Astrocyte (in vitro differentiated cells and primary cell): ENCODE measurements at regions not wholly inside any gene's neighbourhood (a gene's known extent, or its start where the extent isn't known, plus 50 kb on each side); places are given as distances from the start of the nearest gene placed in this dataset. TPM values are rescaled to one million over a fixed set of nuclear protein-coding genes. Genes with fewer than 3 reads are reported as not detected.
A peak's percentile ranks its signal among the peaks of the same experiment; 100 is the strongest.

Experiments
- DNase-seq: peaks from one replicate; pipeline ENCODE4 v3.0.0-alpha.2; 2010; ENCODE audit warnings: low read depth
- FAIRE-seq: peaks from 2 replicates; lab custom pipeline; 2011; peaks lifted over from hg19 to GRCh38; lab: Jason Lieb, UNC
- H2AFZ ChIP-seq: 2 replicates; pipeline ENCODE4 v1.6.0; 2012; ENCODE audit warnings: low read depth, low read length, inconsistent platforms
- H3K27ac ChIP-seq: 2 replicates; pipeline ENCODE4 v1.5.1; 2011; ENCODE audit warnings: low read depth, low read length, inconsistent platforms
- H3K27me3 ChIP-seq: 2 replicates; pipeline ENCODE4 v1.6.0; 2011; ENCODE audit warnings: low read length, inconsistent platforms; ENCODE audit not compliant: insufficient read depth
- H3K36me3 ChIP-seq: 2 replicates; pipeline ENCODE4 v1.5.1; 2011; ENCODE audit warnings: low read length, inconsistent platforms; ENCODE audit not compliant: insufficient read depth
- H3K4me1 ChIP-seq: 2 replicates; pipeline ENCODE4 v1.5.1; 2011; ENCODE audit warnings: low read length, inconsistent platforms; ENCODE audit not compliant: insufficient read depth
- H3K4me2 ChIP-seq: 2 replicates; pipeline ENCODE4 v1.6.0; 2012; ENCODE audit warnings: low read length, inconsistent platforms
- H3K4me3 ChIP-seq: 2 replicates; pipeline ENCODE4 v1.5.1; 2011; ENCODE audit warnings: low read depth, mild to moderate bottlenecking, low read length, inconsistent platforms; ENCODE audit not compliant: insufficient read depth
- H3K79me2 ChIP-seq: 2 replicates; pipeline ENCODE4 v1.6.0; 2012; ENCODE audit warnings: mild to moderate bottlenecking, low read length, inconsistent platforms; ENCODE audit not compliant: insufficient read depth
- H3K9ac ChIP-seq: 2 replicates; pipeline ENCODE4 v1.6.0; 2012; ENCODE audit warnings: mild to moderate bottlenecking, low read length, inconsistent platforms
- H3K9me3 ChIP-seq: 2 replicates; pipeline ENCODE4 v1.5.1; 2012; ENCODE audit warnings: low read depth, mild to moderate bottlenecking, low read length, inconsistent platforms; ENCODE audit not compliant: insufficient read depth
- H4K20me1 ChIP-seq: 2 replicates; pipeline ENCODE4 v1.6.0; 2012; ENCODE audit warnings: low read length, inconsistent platforms; ENCODE audit not compliant: insufficient read depth
- H3K27ac Mint-ChIP-seq: one replicate; pipeline ENCODE4 v1.8.0; 2021; ENCODE audit warnings: mild to moderate bottlenecking, mixed read lengths; ENCODE audit not compliant: unreplicated experiment
- H3K27me3 Mint-ChIP-seq: one replicate; pipeline ENCODE4 v1.8.0; 2021; ENCODE audit warnings: low read depth, mixed read lengths; ENCODE audit not compliant: unreplicated experiment
- H3K36me3 Mint-ChIP-seq: one replicate; pipeline ENCODE4 v1.8.0; 2021; ENCODE audit warnings: low read depth, mixed read lengths; ENCODE audit not compliant: unreplicated experiment
- H3K4me1 Mint-ChIP-seq: one replicate; pipeline ENCODE4 v1.8.0; 2021; ENCODE audit warnings: low read depth, mixed read lengths; ENCODE audit not compliant: unreplicated experiment
- H3K4me3 Mint-ChIP-seq: one replicate; pipeline ENCODE4 v1.8.0; 2021; ENCODE audit warnings: mild to moderate bottlenecking, moderate library complexity, mixed read lengths; ENCODE audit not compliant: unreplicated experiment
- H3K9me3 Mint-ChIP-seq: one replicate; pipeline ENCODE4 v1.8.0; 2021; ENCODE audit warnings: mild to moderate bottlenecking, mixed read lengths; ENCODE audit not compliant: unreplicated experiment
- CTCF ChIP-seq: IDR thresholded peaks from 2 replicates; pipeline ENCODE4 v1.5.1; 2011; ENCODE audit warnings: low read depth, mild to moderate bottlenecking, inconsistent platforms, low read length, moderate library complexity; ENCODE audit not compliant: insufficient read depth
- EZH2 ChIP-seq: IDR thresholded peaks from 2 replicates; pipeline ENCODE4 v1.6.1; 2012; ENCODE audit warnings: mild to moderate bottlenecking, low read length, inconsistent platforms; ENCODE audit not compliant: insufficient read depth
- microRNA-seq: library from miRNA; unstranded; fragments of <30 nt; microRNA quantifications from one replicate; pipeline ENCODE4 v1.2.0, GENCODE V29; 2020

DNA sequence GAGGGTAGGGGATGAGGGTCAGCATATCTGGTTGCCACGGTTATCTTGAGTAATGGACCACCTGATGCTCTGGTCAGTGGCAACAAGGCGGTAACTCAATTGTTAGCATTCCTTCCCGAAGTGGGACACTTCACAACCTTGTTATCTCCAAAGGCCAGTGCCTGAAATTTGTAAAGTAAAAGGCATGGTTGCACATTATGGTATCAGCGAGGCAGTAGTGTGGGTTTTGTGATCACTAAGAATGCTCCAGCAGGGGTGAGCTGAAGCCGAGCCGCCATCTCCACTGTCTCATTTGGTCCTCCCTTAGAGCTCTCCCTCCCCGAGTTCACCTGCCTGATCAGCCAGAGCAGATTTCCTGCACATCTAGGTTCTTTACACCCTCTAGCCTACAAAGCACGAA lies 50.5 kb upstream of the LGALSL start:
- no peak overlapping the region for H3K27ac ChIP-seq
- H3K4me3 Mint-ChIP-seq = no peak overlapping the region
- no peak for DNase-seq
- no peak for TF ChIP-seq CTCF
- H3K4me1 ChIP-seq = peaks cover 10% of the 10 kb centered on the region
- no peaks in the 10 kb centered on the region for H3K9me3 ChIP-seq
- no peaks in the 10 kb centered on the region for H4K20me1 ChIP-seq
- no peak overlapping the region for H3K9ac ChIP-seq
- no peaks in the 10 kb centered on the region for H3K9me3 Mint-ChIP-seq
- no peaks in the 10 kb centered on the region for H3K36me3 Mint-ChIP-seq
- H3K4me3 ChIP-seq = no peak overlapping the region
- H3K4me2 ChIP-seq = peak overlapping the region; percentile 68
- no peaks in the 10 kb centered on the region for H3K79me2 ChIP-seq
- H2AFZ ChIP-seq = peak overlapping the region; percentile 1
- H3K27ac Mint-ChIP-seq = peak overlapping the region; percentile 83
- H3K4me1 Mint-ChIP-seq = peaks cover 43% of the 10 kb centered on the region
- peaks cover 17% of the 10 kb centered on the region for H3K27me3 ChIP-seq
- peaks cover 3% of the 10 kb centered on the region for H3K27me3 Mint-ChIP-seq
- no peak for FAIRE-seq
- H3K36me3 ChIP-seq = no peaks in the 10 kb centered on the region

- peak; percentile 69 for DNase-seq
- Histone ChIP-seq H3K4me3 (no peak overlapping the region), H3K4me1 (peaks cover 10% of the 10 kb centered on the region), H2AFZ (peak overlapping the region; percentile 72), H4K20me1 (no peaks in the 10 kb centered on the region), H3K27me3 (peaks cover 18% of the 10 kb centered on the region), H3K4me2 (peak overlapping the region; percentile 68), H3K9me3 (no peaks in the 10 kb centered on the region), H3K27ac (no peak overlapping the region), H3K79me2 (no peaks in the 10 kb centered on the region), H3K9ac (no peak overlapping the region), H3K36me3 (no peaks in the 10 kb centered on the region)
- H3K27ac Mint-ChIP-seq = peak overlapping the region; percentile 83
- no peak overlapping the region for H3K4me3 Mint-ChIP-seq
- H3K4me1 Mint-ChIP-seq = peaks cover 43% of the 10 kb centered on the region
- H3K9me3 Mint-ChIP-seq = no peaks in the 10 kb centered on the region
- no peaks in the 10 kb centered on the region for H3K36me3 Mint-ChIP-seq
- peaks cover 3% of the 10 kb centered on the region for H3K27me3 Mint-ChIP-seq
- FAIRE-seq = no peak
- TF ChIP-seq CTCF (no peak), EZH2 (no peak)
Measured at GRCh38 chr2:64404002-64404731, 49.8 kb upstream of the LGALSL start.

Small RNA genes lying in the stretch of these regions (microRNA-seq; reads per million reads assigned to microRNA genes)
- gene MIR4433A (not detected), gene MIR4433B (not detected)
